A549 (cell line): ENCODE measurements at regions not wholly inside any gene's neighbourhood (a gene's known extent, or its start where the extent isn't known, plus 50 kb on each side); places are given as distances from the start of the nearest gene placed in this dataset.

Experiments
- ATAC-seq, 2 experiments: fragments of 200-7000 bp in 1 of 2; fragments of >200 bp in 1 of 2; cut with Nextera tagmentation in 1 of 2; cut with Tn5 transposase in 1 of 2; 3 replicates each; pipeline versions ENCODE4 v1.8.0 to v1.9.1; 2018 to 2020; ENCODE audit warnings: mild to moderate bottlenecking in 1 of 2, moderate library complexity in 1 of 2
- CTCF ChIA-PET: fragments of 300-600 bp; sonication (Branson Sonifier 250); formaldehyde crosslinking; extraction: SDS; loops from one replicate; lab custom pipeline; 2021; ENCODE audit warnings: antibody characterized with exemption, inconsistent platforms; lab: Yijun Ruan, JAX
- POLR2A ChIA-PET: fragments of 350-600 bp; formaldehyde crosslinking; extraction: SDS; loops from one replicate; lab custom pipeline; 2021; ENCODE audit warnings: antibody characterized with exemption, inconsistent platforms; lab: Yijun Ruan, JAX
- DNase-seq, 2 experiments: peaks; one replicate each; pipeline versions ENCODE4 v3.0.0 to v3.0.0-alpha.2; 2011 to 2016; ENCODE audit warnings: low read depth in 1 of 2, low spot score in 1 of 2
- FAIRE-seq: peaks from 2 replicates; lab custom pipeline; 2011; peaks lifted over from hg19 to GRCh38; lab: Jason Lieb, UNC
- H3K27ac ChIP-seq, 2 experiments: fragments of >200 bp; sonication (Bioruptor Twin); formaldehyde crosslinking; 3 replicates each; pipeline ENCODE4 v1.5.1; 2016 to 2017
- H3K4me1 ChIP-seq: fragments of >200 bp; sonication (Bioruptor Twin); formaldehyde crosslinking; 3 replicates; pipeline ENCODE4 v1.6.1; 2016
- H3K4me2 ChIP-seq: fragments of >200 bp; sonication (Bioruptor Twin); formaldehyde crosslinking; 3 replicates; pipeline ENCODE4 v1.6.1; 2016
- H3K4me3 ChIP-seq: fragments of >200 bp; sonication (Bioruptor Twin); formaldehyde crosslinking; 3 replicates; pipeline ENCODE4 v1.5.1; 2016
- H3K9me3 ChIP-seq: fragments of >200 bp; sonication (Bioruptor Twin); formaldehyde crosslinking; 3 replicates; pipeline ENCODE4 v1.6.1; 2016
- BCL3 ChIP-seq: fragments of >200 bp; sonication (Bioruptor Twin); formaldehyde crosslinking; IDR thresholded peaks from 3 replicates; pipeline ENCODE4 v1.6.1; 2016
- BHLHE40 ChIP-seq: IDR thresholded peaks from 2 replicates; pipeline ENCODE4 v1.6.1; 2012; ENCODE audit warnings: low read depth, low read length, inconsistent platforms
- CHD2 ChIP-seq: fragments of 150-350 bp; IDR thresholded peaks from 2 replicates; pipeline ENCODE4 v1.6.1; 2014; ENCODE audit warnings: low read length; ENCODE audit not compliant: partially characterized antibody
- CHD4 ChIP-seq: fragments of 200-600 bp; sonication (generic); IDR thresholded peaks from 2 replicates; pipeline ENCODE4 v1.6.1; 2016; ENCODE audit warnings: antibody characterized with exemption, mild to moderate bottlenecking, borderline replicate concordance
- EP300 ChIP-seq, 2 experiments: fragments of >200 bp; sonication (Bioruptor Twin); formaldehyde crosslinking; IDR thresholded peaks; 2 replicates in 1 of 2; 3 replicates in 1 of 2; pipeline ENCODE4 v1.6.1; 2016 to 2017
- GATA3 ChIP-seq: IDR thresholded peaks from 2 replicates; pipeline ENCODE4 v1.6.1; 2012; ENCODE audit warnings: borderline replicate concordance
- HEYL ChIP-seq: fragments of 250-450 bp; sonication (Bioruptor Pico); IDR thresholded peaks from 2 replicates; pipeline ENCODE4 v1.8.0; 2021; ENCODE audit warnings: mild to moderate bottlenecking, moderate library complexity
- JUN ChIP-seq, 2 experiments: fragments of >200 bp; sonication (Bioruptor Twin); formaldehyde crosslinking; IDR thresholded peaks; 2 replicates in 1 of 2; 3 replicates in 1 of 2; pipeline ENCODE4 v1.6.1; 2016 to 2017
- JUNB ChIP-seq: fragments of >200 bp; sonication (Bioruptor Twin); formaldehyde crosslinking; IDR thresholded peaks from 2 replicates; pipeline ENCODE4 v1.6.1; 2016
- KDM5A ChIP-seq: fragments of 200-600 bp; sonication (generic); IDR thresholded peaks from 2 replicates; pipeline ENCODE4 v1.6.1; 2016; ENCODE audit warnings: antibody characterized with exemption, mild to moderate bottlenecking
- MAX ChIP-seq: IDR thresholded peaks from 2 replicates; pipeline ENCODE4 v1.6.1; 2012
- NR3C1 ChIP-seq: fragments of >200 bp; sonication (Bioruptor Twin); formaldehyde crosslinking; IDR thresholded peaks from 3 replicates; pipeline ENCODE4 v1.6.1; 2017
- PBX3 ChIP-seq: IDR thresholded peaks from 2 replicates; pipeline ENCODE4 v1.6.1; 2012
- PHF8 ChIP-seq: fragments of 200-600 bp; sonication (generic); IDR thresholded peaks from 2 replicates; pipeline ENCODE4 v1.6.1; 2016; ENCODE audit warnings: low read depth, mild to moderate bottlenecking, antibody characterized with exemption, moderate library complexity, borderline replicate concordance
- RAD21 ChIP-seq, 2 experiments: fragments of >200 bp in 1 of 2; sonication (Bioruptor Twin) in 1 of 2; formaldehyde crosslinking in 1 of 2; IDR thresholded peaks in 1 of 2; conservative IDR thresholded peaks in 1 of 2; 2 replicates in 1 of 2; 3 replicates in 1 of 2; pipeline ENCODE4 v1.6.1; 2012 to 2018; ENCODE audit warnings: inconsistent platforms in 1 of 2
- RNF2 ChIP-seq: fragments of 200-600 bp; sonication (generic); IDR thresholded peaks from 2 replicates; pipeline ENCODE4 v1.6.1; 2016; ENCODE audit warnings: low read depth, mild to moderate bottlenecking, antibody characterized with exemption, moderate library complexity, borderline replicate concordance
- SMC3 ChIP-seq: fragments of >200 bp; sonication (Bioruptor Twin); formaldehyde crosslinking; IDR thresholded peaks from 3 replicates; pipeline ENCODE4 v1.6.1; 2018; ENCODE audit warnings: inconsistent platforms
- ZFP36 ChIP-seq: fragments of 450-650 bp; IDR thresholded peaks from 2 replicates; pipeline ENCODE4 v1.6.1; 2014; ENCODE audit warnings: borderline replicate concordance; ENCODE audit not compliant: partially characterized antibody
- WGBS: methylation state at CpG from one replicate; pipeline ENCODE4 v1.1.6; 2017; ENCODE audit errors: missing lambda C conversion rate; 5-methylcytosine and 5-hydroxymethylcytosine counted together
- TF ChIP-seq, protein P1 (sequence below): fragments of 250-450 bp; sonication (Bioruptor Pico); IDR thresholded peaks from 2 replicates; pipeline ENCODE4 v1.5.0; 2021; ENCODE audit warnings: mild to moderate bottlenecking, moderate library complexity, borderline replicate concordance
- TF ChIP-seq, protein P2 (sequence below): fragments of 250-450 bp; sonication (Bioruptor Pico); IDR thresholded peaks from 2 replicates; pipeline ENCODE4 v1.5.0; 2020; ENCODE audit warnings: low read depth, mild to moderate bottlenecking, moderate library complexity

DNA sequence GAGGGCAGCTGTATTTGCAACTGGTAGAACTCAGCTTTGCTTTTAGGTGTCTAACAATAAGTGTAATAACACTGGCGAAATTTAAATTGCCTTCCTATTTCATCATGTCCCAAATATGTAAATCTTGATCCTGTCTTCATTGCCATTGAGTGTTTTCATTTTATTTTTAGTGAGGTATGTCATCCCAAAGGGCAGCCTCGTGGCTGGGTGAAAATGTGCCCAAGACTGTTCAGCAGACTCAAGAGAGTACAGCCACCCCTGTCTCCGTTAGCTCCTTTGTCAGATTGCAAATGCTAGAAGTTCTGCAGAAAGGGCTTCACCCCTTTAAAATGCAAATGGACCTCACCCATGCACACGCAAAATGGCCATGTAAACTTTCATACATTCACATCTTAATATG is 278.8 kb downstream of the RND3 start:
- WGBS = 66% methylated on average over 4 of the region's 4 CpGs
- Histone ChIP-seq H3K9me3 (no peaks in the 10 kb centered on the region), H3K27ac (0 out of 6 replicates have a peak overlapping the region, but pooled peaks of 1 of the 2 experiments have one; percentile 21), H3K4me3 (no peak overlapping the region), H3K4me1 (peaks cover 41% of the 10 kb centered on the region; the same call in 2 of the 3 replicates), H3K4me2 (no peak overlapping the region)
- ATAC-seq (no peak), DNase-seq (no peak), FAIRE-seq (no peak)
- no peak for TF ChIP-seq PBX3
- no peak for TF ChIP-seq JUN (IDR thresholded peaks at IDR 0.05)
- no peak for TF ChIP-seq RAD21 (conservative IDR thresholded peaks at IDR 0.05 in 1 of 2, IDR thresholded peaks at IDR 0.05 in 1 of 2)
- no peak for TF ChIP-seq CHD4
- no peak for TF ChIP-seq PHF8
- no peak for TF ChIP-seq BCL3
- no peak for TF ChIP-seq GATA3
- TF ChIP-seq BHLHE40 = no peak
- TF ChIP-seq NR3C1 = no peak
- ChIA-PET POLR2A (no interaction called here), CTCF (interaction anchor here (1.2 kb wide), 1 partner anchor 20 kb away, joined by 3 read pairs; no protein-coding TSS in a partner anchor)

GRCh38 chr2:150207979-150208378 is 279.5 kb downstream of the RND3 start:
- ATAC-seq (no peak), FAIRE-seq (no peak), DNase-seq (no peak)
- POLR2A ChIA-PET = no interaction called here
- TF ChIP-seq KDM5A = no peak
- TF ChIP-seq HEYL = no peak
- TF ChIP-seq GATA3 = no peak
- no peak for TF ChIP-seq EP300 (IDR thresholded peaks at IDR 0.05)
- no peak for TF ChIP-seq JUN (IDR thresholded peaks at IDR 0.05)
- TF ChIP-seq ZFP36 = no peak
- TF ChIP-seq CHD4 = no peak
- TF ChIP-seq BCL3 = no peak
- TF ChIP-seq CHD2 = no peak
- TF ChIP-seq, protein P1, sequence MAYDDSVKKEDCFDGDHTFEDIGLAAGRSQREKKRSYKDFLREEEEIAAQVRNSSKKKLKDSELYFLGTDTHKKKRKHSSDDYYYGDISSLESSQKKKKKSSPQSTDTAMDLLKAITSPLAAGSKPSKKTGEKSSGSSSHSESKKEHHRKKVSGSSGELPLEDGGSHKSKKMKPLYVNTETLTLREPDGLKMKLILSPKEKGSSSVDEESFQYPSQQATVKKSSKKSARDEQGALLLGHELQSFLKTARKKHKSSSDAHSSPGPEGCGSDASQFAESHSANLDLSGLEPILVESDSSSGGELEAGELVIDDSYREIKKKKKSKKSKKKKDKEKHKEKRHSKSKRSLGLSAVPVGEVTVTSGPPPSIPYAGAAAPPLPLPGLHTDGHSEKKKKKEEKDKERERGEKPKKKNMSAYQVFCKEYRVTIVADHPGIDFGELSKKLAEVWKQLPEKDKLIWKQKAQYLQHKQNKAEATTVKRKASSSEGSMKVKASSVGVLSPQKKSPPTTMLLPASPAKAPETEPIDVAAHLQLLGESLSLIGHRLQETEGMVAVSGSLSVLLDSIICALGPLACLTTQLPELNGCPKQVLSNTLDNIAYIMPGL = no peak
- TF ChIP-seq RNF2 = no peak
- TF ChIP-seq SMC3 = no peak
- TF ChIP-seq MAX = no peak
- no peak for TF ChIP-seq RAD21 (conservative IDR thresholded peaks at IDR 0.05 in 1 of 2, IDR thresholded peaks at IDR 0.05 in 1 of 2)
- TF ChIP-seq, protein P2, sequence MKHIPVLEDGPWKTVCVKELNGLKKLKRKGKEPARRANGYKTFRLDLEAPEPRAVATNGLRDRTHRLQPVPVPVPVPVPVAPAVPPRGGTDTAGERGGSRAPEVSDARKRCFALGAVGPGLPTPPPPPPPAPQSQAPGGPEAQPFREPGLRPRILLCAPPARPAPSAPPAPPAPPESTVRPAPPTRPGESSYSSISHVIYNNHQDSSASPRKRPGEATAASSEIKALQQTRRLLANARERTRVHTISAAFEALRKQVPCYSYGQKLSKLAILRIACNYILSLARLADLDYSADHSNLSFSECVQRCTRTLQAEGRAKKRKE (CRISPR knock-in tag) = no peak
- TF ChIP-seq JUNB = no peak
- WGBS = 59% methylated on average over 3 of the region's 3 CpGs
- Histone ChIP-seq H3K9me3 (no peaks in the 10 kb centered on the region), H3K4me2 (no peak overlapping the region), H3K4me3 (no peak overlapping the region), H3K27ac (0 out of 6 replicates have a peak overlapping the region, but pooled peaks of 1 of the 2 experiments have one; percentile 21), H3K4me1 (peaks cover 38% of the 10 kb centered on the region; the same call in 2 of the 3 replicates)
- CTCF ChIA-PET = interaction anchor here (1.2 kb wide), 1 partner anchor 19 kb away, joined by 3 read pairs; no protein-coding TSS in a partner anchor
